IPS-NIHi11 (cell line): ENCODE measurements at regions not wholly inside any gene's neighbourhood (a gene's known extent, or its start where the extent isn't known, plus 50 kb on each side); places are given as distances from the start of the nearest gene placed in this dataset.

Experiments
- DNase-seq: peaks from one replicate; pipeline ENCODE4 v3.0.0; 2012; ENCODE audit warnings: mixed read lengths, low spot score

GRCh38 chr10:117425974-117426566 is 50.8 kb upstream of the PDZD8 start:
- DNase-seq, result no peak

- peak; percentile 50 for DNase-seq
Measured at GRCh38 chr10:117424883-117425649, 49.8 kb upstream of the PDZD8 start.
